GM21526 (cell line): ENCODE measurements at regions not wholly inside any gene's neighbourhood (a gene's known extent, or its start where the extent isn't known, plus 50 kb on each side); places are given as distances from the start of the nearest gene placed in this dataset.

Source experiments
- ATAC-seq: cut with Tn5 transposase; IDR thresholded peaks from one replicate; pipeline ENCODE4 v1.9.1; 2021; ENCODE audit warnings: moderate library complexity; ENCODE audit not compliant: unreplicated experiment, low FRiP score

DNA sequence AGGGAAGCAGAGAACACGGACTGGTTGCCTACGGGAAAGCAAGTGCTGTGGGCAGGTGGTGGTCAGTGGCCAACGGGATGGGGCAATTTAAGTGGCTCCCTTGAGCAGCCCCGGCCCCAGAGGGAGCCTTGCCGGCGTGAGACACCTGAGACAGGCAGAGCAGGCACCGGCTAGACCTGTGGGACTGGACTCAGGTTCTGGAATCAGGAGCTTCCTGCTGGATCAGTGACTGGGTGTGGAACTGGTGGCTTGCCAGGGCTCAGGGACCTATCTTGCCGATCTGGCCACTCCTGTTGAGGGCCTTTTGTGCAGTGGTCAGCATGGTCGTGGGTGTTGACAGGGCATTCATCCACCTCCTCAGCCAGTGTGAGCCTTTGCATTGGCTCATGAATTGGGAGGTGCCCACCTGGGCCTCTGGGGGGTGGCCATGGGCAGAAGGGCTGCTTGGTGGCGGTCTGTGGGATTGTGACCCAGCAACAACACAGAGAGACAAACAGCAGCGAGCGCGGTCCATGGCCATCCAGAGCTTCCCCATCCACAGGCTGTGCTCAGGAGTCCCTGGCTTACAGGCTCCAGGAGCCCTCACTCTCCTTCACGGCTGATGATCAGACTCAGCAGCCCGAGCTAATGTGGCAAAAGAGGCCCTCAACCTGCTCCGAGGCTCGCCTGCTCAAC is 85.4 kb upstream of the ZNF516 start:
- no peak for ATAC-seq

DNA sequence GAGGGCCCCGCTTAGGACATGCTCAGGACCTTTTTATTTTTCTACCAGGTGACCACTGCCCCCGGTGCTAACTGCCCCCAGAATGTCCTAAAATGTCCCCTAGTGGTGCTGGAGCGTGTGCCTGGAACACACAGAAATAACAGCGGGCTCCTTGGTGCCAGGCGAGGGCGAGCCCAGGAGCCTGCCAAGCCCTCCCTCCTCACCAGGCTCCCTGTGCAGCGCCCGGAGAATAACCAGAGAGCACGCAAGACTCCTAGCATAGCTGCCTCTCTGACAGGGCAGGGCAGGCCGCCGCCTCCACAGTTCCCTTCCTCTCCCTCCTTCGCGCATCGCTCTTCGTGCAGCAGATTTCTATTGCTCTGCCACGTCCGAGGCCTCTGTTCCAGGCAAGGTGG is 84.3 kb upstream of the ZNF516 start:
- ATAC-seq = no peak

DNA sequence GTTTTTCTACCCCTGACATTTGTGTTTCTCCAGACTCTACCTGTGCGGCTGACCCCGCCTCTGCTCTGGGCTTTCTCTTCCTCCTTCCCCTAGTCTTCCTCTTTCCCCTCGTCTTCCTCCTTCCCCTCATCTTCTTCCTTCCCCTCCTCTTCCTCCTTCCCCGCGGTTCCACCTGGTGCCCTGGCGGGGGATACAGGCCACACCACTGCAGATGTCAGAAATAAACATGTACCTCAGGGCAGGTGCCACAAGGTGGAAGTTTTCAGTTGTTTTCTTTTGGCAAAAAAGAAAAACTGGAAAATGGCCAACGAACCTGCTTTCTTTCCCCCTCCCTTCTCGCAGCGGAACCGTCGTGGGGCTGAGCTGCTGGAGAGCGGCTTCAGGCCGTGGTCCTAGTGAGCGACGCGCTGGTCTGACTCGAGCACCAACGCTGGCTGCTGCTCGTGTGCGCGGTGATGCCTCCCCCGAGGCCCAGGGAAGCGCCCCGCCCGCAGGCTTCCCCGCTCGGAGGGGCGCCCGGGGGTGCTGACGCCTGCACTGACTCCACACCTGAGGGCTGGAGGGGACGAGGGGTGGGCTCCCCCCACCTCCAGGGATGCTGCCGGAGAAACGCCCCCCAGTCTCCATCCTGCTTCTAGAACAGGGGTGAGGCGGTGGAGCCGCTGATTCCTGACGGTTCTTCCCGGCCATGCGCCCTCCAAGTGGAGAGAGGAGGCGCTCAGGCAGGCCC is 83.7 kb upstream of the ZNF516 start:
- ATAC-seq = no peak

- ATAC-seq = no peak
Observed at GRCh38 chr18:76573325-76574025, 78.4 kb upstream of the ZNF516 start.

DNA sequence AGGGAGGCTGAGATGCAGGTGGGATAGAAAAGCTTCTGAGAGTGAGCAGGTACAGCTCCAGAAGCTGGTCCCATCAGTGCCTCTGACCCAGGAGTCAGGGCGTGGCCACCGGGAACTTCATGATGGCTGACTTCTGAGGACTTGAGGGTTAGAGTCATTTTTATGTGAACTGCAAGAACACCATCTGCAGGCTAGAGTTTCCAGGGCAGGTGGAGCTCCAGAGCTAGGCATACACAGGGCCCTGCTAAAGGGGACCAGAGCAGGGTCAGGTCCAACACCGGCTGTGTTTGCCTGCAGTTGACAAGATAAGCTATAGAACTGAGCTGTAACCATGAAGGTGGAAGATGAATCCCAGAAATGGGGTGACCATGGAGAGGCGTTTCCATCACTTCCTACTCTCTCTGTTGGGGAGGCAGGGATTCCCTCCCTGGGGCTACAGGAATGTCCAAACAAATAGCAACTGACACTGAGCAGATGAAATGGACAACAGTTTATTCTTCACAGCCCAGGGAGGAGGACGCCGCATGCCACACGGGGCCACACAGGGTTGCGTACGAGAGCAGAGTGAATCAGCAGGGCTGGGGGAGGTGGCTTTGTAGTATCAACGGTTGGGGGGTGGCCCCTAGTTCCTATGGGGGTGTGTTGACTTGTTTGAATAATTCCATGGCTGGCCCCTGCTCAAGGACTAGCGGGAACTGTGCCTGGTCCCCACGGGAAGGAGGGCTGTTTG is 77.6 kb upstream of the ZNF516 start:
- no peak for ATAC-seq

DNA sequence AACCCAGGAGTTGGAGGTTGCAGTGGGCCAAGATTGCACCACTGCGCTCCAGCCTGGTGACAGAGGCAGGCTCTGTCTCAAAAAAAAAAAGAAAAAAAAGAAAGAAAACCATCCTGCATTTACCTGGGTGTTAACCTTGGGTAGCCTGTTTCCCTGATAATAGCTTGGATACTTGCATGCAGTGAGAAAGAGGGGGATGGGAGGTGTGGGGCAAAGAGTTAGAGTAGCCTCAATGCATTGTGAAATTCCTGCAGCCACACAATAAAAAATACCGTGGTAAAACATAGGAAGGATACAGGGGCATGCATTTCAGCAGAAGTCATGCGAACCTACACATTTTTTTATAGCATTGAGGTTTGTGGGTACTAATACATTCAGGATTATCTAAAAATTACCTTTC is 76.6 kb upstream of the ZNF516 start:
- ATAC-seq = no peak

- ATAC-seq = no peak
Observed at GRCh38 chr18:76570856-76571255, 75.8 kb upstream of the ZNF516 start.

GRCh38 chr18:76569644-76570419 is 74.8 kb upstream of the ZNF516 start:
- no peak for ATAC-seq

DNA sequence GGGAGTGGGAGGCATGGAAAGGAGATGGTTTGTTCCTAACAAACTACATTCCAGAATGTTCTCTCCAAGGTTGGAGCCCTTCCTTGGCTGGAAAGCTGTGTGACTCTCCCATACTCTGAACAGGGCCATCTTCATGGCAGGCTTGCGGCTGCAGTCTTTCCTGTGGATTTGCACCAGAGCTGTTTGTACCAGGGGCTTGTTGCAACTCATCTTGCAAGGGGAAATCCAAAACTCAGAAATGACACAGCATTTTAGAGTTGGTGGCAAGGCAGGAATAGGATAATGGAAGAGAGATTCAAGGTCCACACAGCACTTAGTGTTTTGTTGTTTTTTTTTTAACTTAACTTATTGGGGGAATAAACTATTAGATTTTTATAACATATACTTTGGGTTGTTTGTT is 73.7 kb upstream of the ZNF516 start:
- no peak for ATAC-seq

- no peak for ATAC-seq
Observed at GRCh38 chr18:76567835-76568445, 72.9 kb upstream of the ZNF516 start.

GRCh38 chr18:76566987-76567386 is 71.9 kb upstream of the ZNF516 start:
- ATAC-seq = no peak

- ATAC-seq = no peak
Observed at GRCh38 chr18:76565238-76566173, 70.5 kb upstream of the ZNF516 start.

DNA sequence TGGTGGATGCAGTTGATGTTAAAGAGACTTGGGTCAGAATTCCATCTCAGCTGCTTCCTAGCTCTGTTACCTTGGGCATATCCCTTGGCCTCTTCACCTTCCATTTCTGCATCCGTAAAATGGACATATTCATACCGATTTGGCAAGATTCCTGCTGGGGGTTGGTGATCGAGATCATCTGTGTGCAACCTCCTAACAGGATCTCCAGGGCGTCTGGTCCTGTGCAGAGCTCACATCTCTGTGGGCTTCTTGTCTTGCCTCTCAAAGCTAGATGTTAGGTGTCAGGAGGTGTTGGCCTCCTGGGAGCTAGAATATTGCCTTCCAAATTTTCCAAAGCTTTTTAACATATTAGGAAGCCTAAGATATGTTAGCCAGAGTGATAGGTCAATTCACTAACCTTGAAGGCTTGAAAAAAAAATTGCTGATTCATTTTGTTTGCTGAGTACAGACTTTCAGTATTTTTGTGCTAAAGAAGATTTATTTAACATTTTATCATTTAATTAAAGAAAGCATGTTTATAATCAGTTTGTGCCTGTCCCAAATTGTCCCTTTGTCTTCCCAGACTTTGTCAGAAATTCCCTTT is 69.7 kb upstream of the ZNF516 start:
- ATAC-seq = no peak

- no peak for ATAC-seq
Observed at GRCh38 chr18:76564117-76564516, 69.1 kb upstream of the ZNF516 start.

DNA sequence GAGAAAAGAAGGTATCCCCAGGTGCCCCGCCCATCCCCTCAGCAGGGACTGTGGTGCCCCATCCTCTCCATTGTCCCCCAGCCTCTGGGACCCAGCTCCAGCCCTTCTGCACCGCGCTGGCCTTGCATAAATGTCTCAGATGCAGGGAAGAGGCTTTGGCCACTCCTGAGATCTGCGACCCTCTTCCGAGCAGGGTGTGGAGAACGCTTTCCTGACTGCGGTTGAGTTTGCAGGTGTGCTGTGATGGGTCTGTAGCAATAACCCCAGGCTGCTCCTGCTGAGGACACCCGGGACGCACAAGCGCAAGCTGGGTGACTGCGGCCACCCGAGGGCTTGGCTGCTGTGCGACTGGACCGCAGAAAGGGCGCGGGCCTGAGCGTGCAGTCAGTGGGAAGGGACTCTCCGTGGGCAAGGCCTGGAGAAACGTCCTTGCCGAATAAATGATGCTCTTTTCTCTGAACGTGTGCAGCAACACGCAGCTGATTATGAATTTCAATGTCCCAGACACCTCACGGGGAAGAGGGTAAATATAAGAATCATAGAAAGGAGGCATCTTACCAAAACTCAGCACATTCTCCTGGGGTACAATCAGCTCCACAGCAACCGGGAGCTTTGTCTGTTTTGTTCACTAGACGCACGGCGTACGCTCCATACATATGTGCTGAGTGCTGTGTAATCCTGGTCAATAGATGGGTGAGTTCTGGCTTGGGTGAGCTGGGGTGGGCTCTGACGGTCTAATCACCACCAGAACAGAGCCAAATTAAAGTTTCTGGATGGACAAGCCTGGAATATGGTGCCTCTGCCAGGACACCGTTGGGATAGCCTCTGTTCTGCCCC is 67.5 kb upstream of the ZNF516 start:
- no peak for ATAC-seq

DNA sequence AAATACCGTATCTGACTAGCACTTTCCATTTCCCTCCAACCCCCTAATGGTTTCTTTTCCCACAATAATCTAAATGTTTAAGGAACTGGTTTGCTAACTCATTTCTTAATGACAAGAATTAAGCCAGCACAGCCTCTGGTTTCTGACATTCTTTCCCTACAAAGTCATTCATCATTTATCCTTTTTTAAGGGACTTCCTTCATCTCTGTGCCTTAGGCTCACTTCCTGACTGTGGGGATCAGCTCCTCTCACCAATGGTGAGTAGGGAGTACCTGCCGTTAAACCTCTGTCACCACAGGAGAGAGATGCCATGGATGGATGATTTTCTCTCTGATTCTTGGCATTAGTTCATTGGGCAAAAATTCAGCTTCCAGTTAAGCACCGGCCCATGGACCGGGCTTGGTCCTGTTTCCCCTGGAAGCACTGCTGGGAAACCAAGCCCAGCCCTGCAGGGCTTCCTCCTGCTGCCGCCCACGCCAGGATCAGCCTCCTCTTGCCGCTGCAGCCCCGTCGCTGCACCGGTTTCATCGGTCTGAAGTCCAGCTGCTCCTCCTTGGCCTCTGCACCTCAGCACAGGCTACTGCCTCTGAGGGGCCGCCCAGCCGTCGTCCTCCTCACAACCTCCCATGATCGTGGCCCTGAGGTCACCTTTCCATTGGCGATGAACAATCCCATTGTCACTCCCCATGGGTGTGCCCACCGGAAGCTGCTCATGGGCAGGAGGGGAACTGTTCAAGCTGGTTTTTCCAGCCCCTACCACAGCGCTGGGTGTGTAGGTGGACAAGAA is 64.0 kb upstream of the ZNF516 start:
- no peak for ATAC-seq

GRCh38 chr18:76557026-76557575 is 62.1 kb upstream of the ZNF516 start:
- ATAC-seq = no peak
